Right ventricle myocardium inferior (tissue), 1 donor: ENCODE measurements at regions not wholly inside any gene's neighbourhood (a gene's known extent, or its start where the extent isn't known, plus 50 kb on each side); places are given as distances from the start of the nearest gene placed in this dataset.

Source experiments
- ATAC-seq: fragments of 200-7000 bp; cut with Tn5 transposase; one replicate; pipeline ENCODE4 v1.9.1; 2020; ENCODE audit warnings: mild to moderate bottlenecking, moderate library complexity
- DNase-seq: peaks from one replicate; pipeline ENCODE4 v3.0.0; 2021; ENCODE audit errors: missing footprints
- intact Hi-C: fragments of 100-400 bp; cut with DNase I; formaldehyde crosslinking; loops from one replicate; pipeline ENCODE4 v1.11.0; 2022
- donor health status: DM: no; HTN: yes; CAD: no; lungs with severe emphysema.

GRCh38 chr5:23274171-23274570, 233.2 kb upstream of the PRDM9 start:
- intact Hi-C loops, result no loop called here
- ATAC-seq (no peak), DNase-seq (no peak)

DNA sequence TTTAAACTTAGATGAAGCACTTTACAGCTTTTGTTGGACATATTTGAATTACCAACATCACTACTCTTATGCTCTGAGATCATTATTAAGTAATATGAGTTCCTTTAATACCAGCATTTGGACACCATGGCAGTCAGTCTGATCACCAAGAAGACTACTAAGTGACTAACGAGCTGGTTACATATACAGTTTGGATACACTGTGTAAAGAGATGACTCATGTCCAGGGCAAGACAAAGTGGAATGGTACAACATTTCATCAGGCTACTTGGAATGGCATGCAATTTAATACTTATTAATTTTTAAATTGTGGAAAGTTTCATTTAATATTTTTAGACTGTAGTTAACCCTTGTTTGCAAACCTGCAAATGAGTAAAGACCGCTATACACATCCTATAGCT, 237.4 kb upstream of the PRDM9 start:
- no peak for ATAC-seq
- intact Hi-C loops, result no loop called here
- no peak for DNase-seq

DNA sequence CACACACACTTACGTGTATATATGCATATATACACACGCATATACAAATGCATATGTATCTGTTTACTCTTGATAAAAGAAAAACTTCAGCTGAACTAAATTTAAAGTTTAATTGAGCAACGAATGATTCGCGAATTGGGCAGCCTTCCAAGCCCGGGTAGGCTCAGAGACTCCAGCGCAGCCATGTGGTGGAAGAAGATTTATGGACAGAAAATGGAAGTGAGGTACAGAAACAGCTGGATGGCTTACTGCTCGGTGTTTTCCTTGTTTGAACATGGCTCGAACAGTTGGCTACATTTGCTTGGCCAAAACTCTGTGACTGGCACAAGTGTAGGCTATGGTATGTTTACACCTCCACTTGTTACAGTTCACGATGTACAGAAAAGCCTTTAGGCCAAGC, 239.3 kb upstream of the PRDM9 start:
- no peak for ATAC-seq
- DNase-seq, result peak; percentile 41
- intact Hi-C loops, result no loop called here

DNA sequence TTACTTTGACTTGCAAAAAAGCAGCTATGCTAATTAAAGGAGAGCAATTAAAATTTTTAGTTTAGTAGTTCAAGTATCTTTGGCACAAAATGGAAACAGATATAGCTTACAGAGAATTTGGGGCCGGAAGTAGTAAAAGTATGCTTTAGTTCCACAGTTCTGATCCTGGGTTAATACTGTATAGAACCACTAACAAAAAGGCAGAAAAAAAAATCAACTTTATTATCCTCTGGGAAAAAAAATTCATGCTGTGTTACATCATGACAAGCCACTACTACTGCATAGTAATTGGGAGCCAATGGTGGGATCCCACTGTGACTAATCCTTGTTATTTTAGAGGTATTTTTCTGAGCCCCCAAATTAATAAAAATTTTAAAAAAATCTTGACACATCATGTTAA, 246.8 kb upstream of the PRDM9 start:
- no peak for ATAC-seq
- intact Hi-C loops, result no loop called here
- no peak for DNase-seq

DNA sequence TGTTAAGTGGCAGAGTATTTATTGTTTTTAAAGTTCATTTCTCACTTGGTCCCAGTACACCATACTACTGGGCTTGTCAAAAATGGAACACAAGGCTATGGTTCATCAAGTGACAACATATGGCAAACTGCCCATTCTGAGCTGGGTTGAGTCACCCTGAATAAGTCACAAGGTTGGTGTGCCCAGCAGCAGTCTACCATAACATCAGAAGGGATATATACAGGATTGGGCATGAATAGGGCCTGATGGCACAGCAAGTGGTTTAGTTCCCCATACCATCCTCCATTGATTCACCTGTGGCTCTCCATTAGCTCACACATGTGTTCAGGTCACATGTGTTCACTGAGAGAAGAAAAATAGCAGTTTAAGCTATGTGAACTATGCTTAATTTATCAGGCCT, 249.8 kb upstream of the PRDM9 start:
- ATAC-seq, result no peak
- intact Hi-C loops, result no loop called here
- no peak for DNase-seq

- intact Hi-C loops, result no loop called here
- ATAC-seq (no peak), DNase-seq (no peak)
Observed at GRCh38 chr5:23253621-23254198, 253.7 kb upstream of the PRDM9 start.

DNA sequence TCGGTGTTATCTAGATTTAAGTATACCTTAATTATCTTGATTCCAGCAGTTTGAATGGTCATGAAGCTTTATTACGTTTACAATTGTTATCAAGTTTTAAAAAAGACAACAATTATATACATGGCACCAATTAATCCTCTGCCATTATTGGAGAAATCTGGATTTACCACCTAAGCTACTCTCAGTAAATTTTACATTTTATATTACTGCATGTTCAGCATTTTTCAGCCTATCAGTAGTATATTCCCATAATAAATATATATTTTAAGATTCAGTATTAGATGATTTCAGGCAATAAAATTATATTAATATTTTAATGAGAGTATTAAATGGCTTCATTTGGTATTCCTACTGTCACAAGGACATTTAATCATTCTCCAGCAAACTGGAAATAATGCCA, 264.5 kb upstream of the PRDM9 start:
- ATAC-seq (no peak), DNase-seq (no peak)
- intact Hi-C loops, result no loop called here

DNA sequence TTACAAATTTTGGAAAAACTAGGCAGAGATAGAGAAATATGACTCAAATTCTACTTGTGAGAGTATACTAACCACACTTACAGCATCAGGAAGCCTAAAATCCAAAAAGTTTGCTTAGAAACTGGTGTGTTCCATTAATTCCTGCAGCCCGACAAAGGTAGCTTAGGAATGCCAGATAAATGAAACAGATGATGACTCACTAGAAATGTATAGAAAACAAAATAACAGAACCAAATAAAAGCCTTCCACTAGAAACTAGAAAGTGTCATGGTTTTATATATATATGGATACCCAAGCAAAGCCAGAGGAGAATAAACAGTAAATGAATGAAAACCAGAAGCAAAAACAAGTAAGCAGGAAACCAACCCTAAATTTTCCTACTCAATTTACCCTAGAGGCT, 272.2 kb upstream of the PRDM9 start:
- ATAC-seq (no peak), DNase-seq (no peak)
- intact Hi-C loops, result no loop called here

DNA sequence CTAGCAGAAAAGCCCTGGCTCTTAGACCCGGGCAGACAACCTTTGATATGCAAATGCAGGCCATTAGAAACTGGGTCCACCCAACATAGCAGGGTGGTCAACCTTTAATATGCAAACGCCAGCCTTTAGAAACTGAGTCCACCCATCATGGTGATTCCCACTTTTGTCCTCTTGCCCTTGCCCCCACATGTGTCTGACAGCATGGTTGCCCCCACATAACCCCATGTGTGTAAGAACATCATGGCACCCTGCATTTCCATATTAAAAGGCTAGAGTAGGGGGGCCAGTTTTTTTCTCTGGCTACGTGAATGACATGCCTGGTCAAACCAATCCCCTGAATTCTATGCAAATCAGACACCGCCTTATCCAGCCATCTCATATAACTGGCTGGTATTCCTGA, 273.2 kb upstream of the PRDM9 start:
- no peak for DNase-seq
- intact Hi-C loops, result no loop called here
- ATAC-seq, result no peak

GRCh38 chr5:23223846-23224245, 283.6 kb upstream of the PRDM9 start:
- ATAC-seq, result no peak
- intact Hi-C loops, result no loop called here

GRCh38 chr5:23221831-23222230, 285.6 kb upstream of the PRDM9 start:
- DNase-seq (no peak), ATAC-seq (no peak)
- intact Hi-C loops, result no loop called here

More at GRCh38 chr5:23223846-23224245, 283.6 kb upstream of the PRDM9 start:
- no peak for DNase-seq

GRCh38 chr5:23217159-23217558, 290.2 kb upstream of the PRDM9 start:
- no peak for DNase-seq
- ATAC-seq, result no peak
- intact Hi-C loops, result no loop called here

DNA sequence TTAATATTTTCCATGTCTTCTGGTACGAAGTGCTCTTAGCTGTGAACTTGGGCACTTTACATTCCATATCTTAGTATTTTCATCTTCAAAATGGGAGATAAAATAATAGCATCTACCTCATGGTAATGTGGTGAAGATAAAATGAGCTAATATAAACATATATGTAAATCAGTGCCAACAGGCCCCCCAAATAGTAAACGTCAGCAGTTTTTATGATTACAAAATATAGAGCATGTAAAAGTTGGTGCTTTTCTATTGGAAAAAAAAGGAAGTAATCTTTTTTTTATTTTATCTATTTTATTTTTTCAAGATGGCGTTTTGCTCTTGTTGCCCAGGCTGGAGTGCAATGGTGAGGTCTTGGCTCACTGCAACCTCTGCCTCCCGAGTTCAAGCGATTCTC, 291.1 kb upstream of the PRDM9 start:
- intact Hi-C loops, result no loop called here
- ATAC-seq, result no peak
- no peak for DNase-seq

DNA sequence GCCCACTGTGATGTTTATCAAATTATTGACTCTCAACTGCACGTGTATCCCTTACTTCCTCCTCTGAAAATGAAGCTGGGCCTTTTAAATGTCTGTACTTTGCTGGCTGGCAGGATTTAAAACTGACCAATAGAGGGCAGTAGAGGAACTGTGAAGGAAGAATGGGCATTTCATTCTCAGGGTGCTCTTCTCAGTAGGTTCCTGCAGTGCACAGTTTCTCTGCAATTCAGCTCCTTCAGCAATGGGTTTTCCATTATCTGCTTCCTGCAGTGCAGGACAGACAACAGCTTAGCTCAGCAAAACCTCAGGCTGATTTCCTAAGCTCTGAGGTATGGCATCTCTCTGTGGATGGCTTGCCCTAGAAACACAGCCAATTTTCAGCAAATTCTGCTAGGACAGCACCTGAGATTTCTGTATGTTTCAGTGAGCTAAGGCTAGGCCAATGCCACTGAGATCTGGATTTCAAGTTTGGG, 298.4 kb upstream of the PRDM9 start:
- intact Hi-C loops, result no loop called here
- no peak for ATAC-seq

DNA sequence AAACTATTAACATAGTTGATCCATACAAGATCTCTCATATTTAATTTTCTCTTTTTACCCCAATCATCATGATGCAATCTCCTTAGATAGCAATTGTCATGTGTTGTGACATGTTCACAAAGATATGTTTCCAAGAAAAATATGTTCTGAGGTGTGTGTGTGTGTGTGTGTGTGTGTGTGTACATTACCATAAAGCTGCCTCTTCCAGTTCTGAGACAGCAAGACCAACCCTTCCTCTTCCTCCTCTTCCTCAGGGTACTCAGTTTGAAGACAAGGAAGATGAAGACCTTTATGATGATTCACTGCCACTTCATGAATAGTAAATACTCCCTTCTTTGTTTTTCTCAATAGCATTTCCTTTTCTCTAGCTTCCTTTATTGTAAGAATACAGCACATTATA, 303.3 kb upstream of the PRDM9 start:
- ATAC-seq, result no peak
- intact Hi-C loops, result no loop called here

More for the DNA sequence above, 298.4 kb upstream of the PRDM9 start:
- no peak for DNase-seq

GRCh38 chr5:23169660-23170416, 316.7 kb upstream of the CDH12 start:
- intact Hi-C loops, result no loop called here
- ATAC-seq (no peak), DNase-seq (no peak)

More for the DNA sequence above, 303.3 kb upstream of the PRDM9 start:
- DNase-seq, result no peak

DNA sequence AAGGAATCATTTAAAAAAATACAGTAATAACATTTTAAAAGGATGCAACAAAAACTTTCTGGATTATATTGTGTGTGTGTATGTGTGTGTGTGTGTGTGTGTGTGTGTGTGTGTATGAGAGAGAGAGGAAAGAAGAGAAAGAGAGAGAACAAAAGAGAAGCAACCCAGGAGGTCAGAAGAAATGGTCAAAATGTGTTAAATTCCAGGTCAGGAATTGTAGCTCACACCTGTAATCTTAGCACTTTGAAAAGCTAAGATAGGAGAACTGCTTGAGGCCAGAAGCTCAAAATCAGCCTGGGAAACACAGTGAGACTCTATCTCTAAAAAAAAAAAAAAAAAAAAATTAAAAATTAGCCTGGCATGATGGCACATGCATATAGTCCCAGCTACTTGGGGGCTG, 311.8 kb upstream of the CDH12 start:
- DNase-seq (no peak), ATAC-seq (no peak)
- intact Hi-C loops, result no loop called here

- ATAC-seq, result no peak
- intact Hi-C loops, result no loop called here
- DNase-seq, result no peak
Observed at GRCh38 chr5:23158179-23158578, 305.0 kb upstream of the CDH12 start.

DNA sequence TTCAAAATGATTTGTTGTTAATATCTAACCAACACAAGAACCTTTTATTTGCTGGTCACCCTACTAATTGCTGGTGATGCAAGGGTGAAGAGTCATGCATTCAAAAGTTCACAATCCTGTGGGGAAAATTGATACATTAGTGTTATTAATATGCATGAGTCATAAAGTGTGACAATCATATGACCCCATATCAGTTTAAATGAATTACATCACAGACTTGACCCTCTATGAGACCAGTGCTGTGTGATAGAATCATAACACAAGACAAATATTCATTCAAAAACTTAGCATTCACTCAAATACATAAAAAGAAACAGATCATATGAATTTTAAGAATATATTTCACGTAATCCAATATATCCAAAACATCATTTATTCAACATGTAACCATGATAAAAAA, 304.6 kb upstream of the CDH12 start:
- DNase-seq (no peak), ATAC-seq (no peak)
- intact Hi-C loops, result no loop called here

DNA sequence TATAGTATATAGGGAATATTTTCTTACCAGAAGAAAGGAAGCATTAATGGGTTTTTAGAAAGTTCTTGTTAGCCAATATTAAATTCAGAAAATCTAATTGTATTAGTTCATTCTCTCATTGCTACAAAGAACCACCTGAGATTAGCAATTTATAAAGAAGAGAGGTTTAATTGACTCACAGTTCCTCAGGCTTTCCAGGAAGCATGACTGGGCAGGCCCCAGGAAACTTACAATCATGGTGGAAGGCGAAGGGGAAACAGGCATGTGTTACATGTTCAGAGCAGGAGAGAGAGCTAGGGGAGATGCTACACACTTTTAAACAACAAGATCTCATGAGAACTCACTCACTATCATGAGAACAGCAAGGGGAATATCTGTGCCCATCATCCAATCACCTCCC, 304.0 kb upstream of the CDH12 start:
- ATAC-seq, result no peak
- intact Hi-C loops, result no loop called here

DNA sequence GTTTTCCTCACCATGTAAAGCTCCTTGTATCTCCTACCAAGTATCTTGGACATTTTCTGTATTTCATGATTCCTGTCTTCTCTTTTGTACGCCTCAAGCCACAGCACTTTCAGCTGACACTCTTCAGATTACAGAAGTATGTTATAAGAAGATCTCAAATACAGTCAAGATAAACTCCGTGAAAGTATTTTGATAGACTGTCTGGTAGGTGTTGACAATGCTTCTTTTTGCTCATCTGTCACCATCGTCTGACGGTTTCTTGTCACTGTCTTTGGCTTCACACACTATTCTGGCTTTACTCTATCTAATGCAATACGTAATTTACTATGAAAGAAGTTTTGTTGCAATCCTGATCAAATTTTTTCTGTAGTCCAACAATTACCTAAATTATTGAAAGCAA, 294.5 kb upstream of the CDH12 start:
- intact Hi-C loops, result no loop called here
- DNase-seq (no peak), ATAC-seq (no peak)

More for the DNA sequence above, 304.0 kb upstream of the CDH12 start:
- DNase-seq, result no peak
